ENCODE measurements at regions not wholly inside any gene's neighbourhood (a gene's known extent, or its start where the extent isn't known, plus 50 kb on each side); places are given as distances from the start of the nearest gene placed in this dataset.

DNA sequence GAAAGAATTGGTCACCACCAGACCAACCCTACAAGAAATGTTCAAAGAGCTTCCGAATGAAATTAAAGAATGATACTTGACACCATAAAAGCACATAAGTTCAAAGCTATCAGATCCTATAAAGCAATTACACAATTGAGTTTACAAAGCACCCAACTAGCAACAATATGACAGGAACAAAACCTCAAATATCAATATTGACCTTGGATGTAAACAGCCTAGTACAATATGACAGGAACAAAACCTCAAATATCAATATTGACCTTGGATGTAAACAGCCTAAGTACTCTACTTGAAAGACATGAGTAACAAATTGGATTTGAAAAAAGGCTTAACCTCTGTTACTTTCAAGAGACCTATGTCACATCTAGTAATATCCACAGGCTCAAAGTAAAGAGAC is 1201.4 kb downstream of the XPNPEP1 start (continued):
- TF ChIP-seq ZNF610 (tag by site-specific recombination; IDR thresholded peaks at IDR 0.05; ENCODE audit: borderline replicate concordance) (no peak), HOXD13 (CRISPR knock-in tag; IDR thresholded peaks at IDR 0.05; ENCODE audit: borderline replicate concordance) (no peak), ZNF2 (tag by site-specific recombination; IDR thresholded peaks at IDR 0.05) (no peak), ZNF133 (tag by site-specific recombination; IDR thresholded peaks at IDR 0.05) (no peak), GLI4 (tag by site-specific recombination; IDR thresholded peaks at IDR 0.05) (no peak)

GRCh38 chr10:108716352-108716751 is 1207.0 kb downstream of the XPNPEP1 start:
- POLR2A ChIA-PET, result no interaction called here
- H3K36me3 ChIP-seq (ENCODE audit: control insufficient read depth in 2 of 2, insufficient read depth in 1 of 2, low read length in 2 of 2), result no peaks in the 10 kb centered on the region
- no peak for TF ChIP-seq KLF10 (tag by site-specific recombination; IDR thresholded peaks at IDR 0.05)
- no peak overlapping the region for H3K27ac ChIP-seq (ENCODE audit: extremely low read depth, low read depth, low read length)
- H3K4me3 ChIP-seq (ENCODE audit: low read depth, low read length), result no peak overlapping the region
- no peaks in the 10 kb centered on the region for H3K4me1 ChIP-seq (ENCODE audit: control insufficient read depth, insufficient read depth, low read length)
- no peaks in the 10 kb centered on the region for H3K9me3 ChIP-seq (ENCODE audit: control insufficient read depth, insufficient read depth, low read depth, low read length)
- CTCF ChIA-PET, result no interaction called here

DNA sequence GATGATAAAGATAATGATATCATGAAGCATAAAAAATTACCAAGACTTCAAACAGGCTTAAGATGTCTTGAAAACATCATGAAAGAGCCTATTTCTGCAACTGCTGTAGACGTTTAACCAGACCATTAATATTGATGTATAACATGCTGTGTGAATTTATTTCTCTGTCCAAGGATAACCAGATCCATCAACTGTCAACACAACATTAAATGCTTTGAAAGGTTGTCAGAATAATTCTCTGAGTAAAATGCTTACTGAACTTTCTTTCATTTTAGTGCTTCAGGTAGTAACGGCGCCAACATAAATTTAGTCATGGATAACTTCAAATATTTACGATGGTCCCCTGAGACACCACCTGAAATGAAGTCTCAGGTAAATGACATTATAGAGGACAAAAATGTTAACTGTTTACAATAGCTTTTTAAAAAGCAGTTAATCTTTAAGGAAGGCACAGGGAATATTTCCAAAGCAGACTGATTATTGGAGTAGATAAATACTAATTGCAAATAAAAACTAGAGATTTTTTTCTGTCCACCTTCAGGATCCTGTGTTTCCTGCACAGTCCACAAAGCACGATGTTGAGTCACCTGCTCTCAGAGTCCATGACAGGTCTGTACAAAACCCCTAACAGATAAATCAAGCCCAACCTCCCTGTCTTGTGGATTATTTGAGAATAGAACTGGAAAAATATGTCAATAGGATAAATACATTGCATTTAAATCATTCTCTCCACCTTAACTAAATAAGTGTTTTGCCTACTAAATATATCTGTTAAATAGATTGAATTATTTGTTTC is 1213.2 kb downstream of the XPNPEP1 start:
- no peak overlapping the region for H3K27ac ChIP-seq (ENCODE audit: extremely low read depth, low read depth, low read length)
- H3K4me3 ChIP-seq (ENCODE audit: low read depth, low read length), result no peak overlapping the region
- TF ChIP-seq ZNF362 (tag by site-specific recombination; IDR thresholded peaks at IDR 0.05), result no peak
- TF ChIP-seq, protein P1, sequence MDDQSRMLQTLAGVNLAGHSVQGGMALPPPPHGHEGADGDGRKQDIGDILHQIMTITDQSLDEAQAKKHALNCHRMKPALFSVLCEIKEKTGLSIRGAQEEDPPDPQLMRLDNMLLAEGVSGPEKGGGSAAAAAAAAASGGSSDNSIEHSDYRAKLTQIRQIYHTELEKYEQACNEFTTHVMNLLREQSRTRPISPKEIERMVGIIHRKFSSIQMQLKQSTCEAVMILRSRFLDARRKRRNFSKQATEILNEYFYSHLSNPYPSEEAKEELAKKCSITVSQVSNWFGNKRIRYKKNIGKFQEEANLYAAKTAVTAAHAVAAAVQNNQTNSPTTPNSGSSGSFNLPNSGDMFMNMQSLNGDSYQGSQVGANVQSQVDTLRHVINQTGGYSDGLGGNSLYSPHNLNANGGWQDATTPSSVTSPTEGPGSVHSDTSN (CRISPR knock-in tag; IDR thresholded peaks at IDR 0.05), result no peak
- TF ChIP-seq ZNF114 (tag by site-specific recombination; IDR thresholded peaks at IDR 0.05), result no peak
- TF ChIP-seq ZNF280C (tag by site-specific recombination; IDR thresholded peaks at IDR 0.05), result no peak
- TF ChIP-seq ZNF530 (tag by site-specific recombination; IDR thresholded peaks at IDR 0.05; ENCODE audit: low read depth), result no peak
- TF ChIP-seq, protein P2, sequence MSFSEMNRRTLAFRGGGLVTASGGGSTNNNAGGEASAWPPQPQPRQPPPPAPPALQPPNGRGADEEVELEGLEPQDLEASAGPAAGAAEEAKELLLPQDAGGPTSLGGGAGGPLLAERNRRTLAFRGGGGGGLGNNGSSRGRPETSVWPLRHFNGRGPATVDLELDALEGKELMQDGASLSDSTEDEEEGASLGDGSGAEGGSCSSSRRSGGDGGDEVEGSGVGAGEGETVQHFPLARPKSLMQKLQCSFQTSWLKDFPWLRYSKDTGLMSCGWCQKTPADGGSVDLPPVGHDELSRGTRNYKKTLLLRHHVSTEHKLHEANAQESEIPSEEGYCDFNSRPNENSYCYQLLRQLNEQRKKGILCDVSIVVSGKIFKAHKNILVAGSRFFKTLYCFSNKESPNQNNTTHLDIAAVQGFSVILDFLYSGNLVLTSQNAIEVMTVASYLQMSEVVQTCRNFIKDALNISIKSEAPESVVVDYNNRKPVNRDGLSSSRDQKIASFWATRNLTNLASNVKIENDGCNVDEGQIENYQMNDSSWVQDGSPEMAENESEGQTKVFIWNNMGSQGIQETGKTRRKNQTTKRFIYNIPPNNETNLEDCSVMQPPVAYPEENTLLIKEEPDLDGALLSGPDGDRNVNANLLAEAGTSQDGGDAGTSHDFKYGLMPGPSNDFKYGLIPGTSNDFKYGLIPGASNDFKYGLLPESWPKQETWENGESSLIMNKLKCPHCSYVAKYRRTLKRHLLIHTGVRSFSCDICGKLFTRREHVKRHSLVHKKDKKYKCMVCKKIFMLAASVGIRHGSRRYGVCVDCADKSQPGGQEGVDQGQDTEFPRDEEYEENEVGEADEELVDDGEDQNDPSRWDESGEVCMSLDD (tag by site-specific recombination; IDR thresholded peaks at IDR 0.05), result no peak
- no peak for TF ChIP-seq ZNF654 (tag by site-specific recombination; IDR thresholded peaks at IDR 0.05; ENCODE audit: low read depth)
- TF ChIP-seq ZNF544 (tag by site-specific recombination; IDR thresholded peaks at IDR 0.05), result no peak
- no peak for TF ChIP-seq ZNF138 (tag by site-specific recombination; IDR thresholded peaks at IDR 0.05; ENCODE audit: borderline replicate concordance)
- no peak for TF ChIP-seq ZSCAN4 (tag by site-specific recombination; IDR thresholded peaks at IDR 0.05)
- TF ChIP-seq ZIC2 (tag by site-specific recombination; IDR thresholded peaks at IDR 0.05), result no peak
- TF ChIP-seq ZNF23 (tag by site-specific recombination; IDR thresholded peaks at IDR 0.05; ENCODE audit: borderline replicate concordance), result no peak
- no peak for TF ChIP-seq IKZF3 (tag by site-specific recombination; IDR thresholded peaks at IDR 0.05)
- TF ChIP-seq ZNF426 (tag by site-specific recombination; IDR thresholded peaks at IDR 0.05), result no peak
- TF ChIP-seq ZNF366 (tag by site-specific recombination; conservative IDR thresholded peaks at IDR 0.05), result no peak
- no peaks in the 10 kb centered on the region for H3K4me1 ChIP-seq (ENCODE audit: control insufficient read depth, insufficient read depth, low read length)
- no peaks in the 10 kb centered on the region for H3K9me3 ChIP-seq (ENCODE audit: control insufficient read depth, insufficient read depth, low read depth, low read length)
- POLR2A ChIA-PET, result no interaction called here
- H3K36me3 ChIP-seq (ENCODE audit: control insufficient read depth in 2 of 2, insufficient read depth in 1 of 2, low read length in 2 of 2), result no peaks in the 10 kb centered on the region
- CTCF ChIA-PET, result no interaction called here
